ELF-1 (cell line): ENCODE measurements at regions not wholly inside any gene's neighbourhood (a gene's known extent, or its start where the extent isn't known, plus 50 kb on each side); places are given as distances from the start of the nearest gene placed in this dataset.
"Not testable (repeated sequence)": the region's sequence is repeated elsewhere in the genome, so short reads cannot be mapped to it uniquely, and the experiment has no call there.

Experiments used
- DNase-seq: peaks from one replicate; pipeline ENCODE4 v3.0.0-alpha.2; 2016; ENCODE audit warnings: low read depth, low spot score

GRCh38 chr7:19623676-19624075, 85.2 kb downstream of the POLR1F start:
- DNase-seq: no peak

GRCh38 chr7:19621740-19622139, 87.1 kb downstream of the POLR1F start:
- no peak for DNase-seq

DNA sequence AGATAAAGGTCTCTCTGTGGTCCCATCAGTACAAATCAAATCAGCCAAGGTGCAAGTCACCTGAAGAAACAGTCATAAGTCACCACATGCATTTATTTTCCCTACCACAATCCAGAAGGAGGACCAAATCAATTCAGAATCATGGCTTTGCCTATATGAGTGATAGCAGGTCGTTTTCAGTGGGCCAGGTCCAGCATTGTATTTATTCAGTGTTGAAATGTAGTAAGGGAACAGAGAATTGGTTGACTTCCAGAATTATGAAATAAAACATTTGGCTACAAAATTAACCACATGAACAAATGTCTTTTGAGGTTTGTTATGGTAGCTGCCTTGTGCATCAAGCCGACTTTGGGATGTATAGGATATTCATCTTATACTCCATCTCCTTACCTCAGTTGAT, 88.4 kb downstream of the POLR1F start:
- no peak for DNase-seq

- no peak for DNase-seq
Observed at GRCh38 chr7:19619122-19619521, 89.7 kb downstream of the POLR1F start.

- no peak for DNase-seq
Observed at GRCh38 chr7:19617901-19618300, 90.9 kb downstream of the POLR1F start.

DNA sequence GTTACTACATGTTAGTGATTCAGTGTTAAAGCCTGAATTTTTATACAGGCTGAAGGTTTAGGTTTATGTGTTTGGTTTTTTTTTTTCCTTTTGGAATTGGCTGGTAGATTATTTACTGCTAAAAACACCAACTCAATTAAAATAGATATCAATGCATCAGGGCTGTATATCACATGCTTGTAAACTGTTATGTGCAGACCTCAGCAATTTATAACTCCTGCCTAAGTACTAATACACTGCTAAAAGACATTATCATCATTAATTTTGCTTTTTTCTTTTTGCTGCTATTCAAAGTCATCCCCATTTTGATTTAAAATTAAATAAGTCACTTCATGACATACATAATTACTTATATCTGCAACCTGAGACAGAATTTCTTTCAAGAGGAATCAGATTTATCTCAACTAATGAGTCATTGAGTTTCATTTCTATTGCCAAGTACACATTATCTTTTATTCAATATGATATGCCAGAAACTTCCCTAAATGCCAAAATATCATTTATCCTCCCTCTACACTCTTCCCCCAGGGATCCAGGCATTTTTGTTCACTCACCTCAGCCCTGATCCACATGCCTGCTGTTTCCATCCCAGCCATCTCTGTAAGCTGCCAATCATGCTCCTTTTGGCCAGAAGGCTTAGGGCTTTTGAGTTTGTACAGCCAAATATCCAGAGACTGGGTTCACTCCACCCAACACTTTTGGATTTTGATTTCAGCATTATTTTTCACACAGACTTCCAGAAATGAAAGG, 98.5 kb downstream of the POLR1F start:
- DNase-seq: no peak

GRCh38 chr7:19589446-19589845, 119.4 kb downstream of the POLR1F start:
- DNase-seq: no peak

GRCh38 chr7:19587291-19587690, 121.5 kb downstream of the POLR1F start:
- DNase-seq: peak; percentile 4

- no peak for DNase-seq
Observed at GRCh38 chr7:19585761-19586160, 123.1 kb downstream of the POLR1F start.

GRCh38 chr7:19575909-19576557, 132.8 kb downstream of the POLR1F start:
- no peak for DNase-seq

GRCh38 chr7:19574131-19574530, 134.7 kb downstream of the POLR1F start:
- no peak for DNase-seq

DNA sequence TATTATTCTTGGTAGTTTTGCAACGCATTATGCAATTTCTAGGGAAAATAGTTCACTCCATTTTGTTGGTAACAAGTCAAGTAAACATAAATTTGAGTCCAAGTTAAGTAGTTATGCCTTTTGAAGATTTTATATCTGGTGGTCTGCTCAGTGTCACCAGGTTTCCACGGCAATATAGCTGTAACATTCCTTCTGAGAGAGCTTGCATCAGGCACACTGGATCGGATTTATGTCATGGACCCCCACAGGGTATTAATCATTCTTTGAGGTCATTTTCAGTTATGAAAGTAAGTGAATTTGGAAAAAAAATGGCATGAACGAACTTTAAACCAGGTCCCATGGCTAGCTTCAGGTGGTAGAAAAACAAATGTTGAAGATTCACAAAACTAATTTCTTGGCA, 136.3 kb downstream of the POLR1F start:
- DNase-seq: no peak

DNA sequence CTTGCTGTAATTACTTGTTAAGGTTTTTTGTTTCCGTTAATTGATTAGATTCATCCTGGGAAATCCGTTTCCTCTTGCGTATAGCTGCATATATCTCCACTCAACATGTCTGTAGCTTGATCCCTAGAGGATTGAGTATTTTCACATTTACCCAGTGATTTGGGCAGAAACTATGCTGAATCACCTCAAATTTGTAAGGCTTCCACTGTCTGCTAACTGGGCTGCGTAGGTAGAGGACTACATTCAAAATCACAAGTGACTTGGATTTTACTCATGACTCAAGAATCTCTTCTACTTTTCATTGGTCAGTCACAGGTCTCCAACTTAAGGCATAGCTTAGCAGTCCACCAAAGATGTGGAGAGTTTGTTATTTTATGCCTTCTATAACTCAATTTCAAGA, 141.8 kb downstream of the POLR1F start:
- no peak for DNase-seq

GRCh38 chr7:19565602-19566001, 143.2 kb downstream of the POLR1F start:
- DNase-seq: no peak

DNA sequence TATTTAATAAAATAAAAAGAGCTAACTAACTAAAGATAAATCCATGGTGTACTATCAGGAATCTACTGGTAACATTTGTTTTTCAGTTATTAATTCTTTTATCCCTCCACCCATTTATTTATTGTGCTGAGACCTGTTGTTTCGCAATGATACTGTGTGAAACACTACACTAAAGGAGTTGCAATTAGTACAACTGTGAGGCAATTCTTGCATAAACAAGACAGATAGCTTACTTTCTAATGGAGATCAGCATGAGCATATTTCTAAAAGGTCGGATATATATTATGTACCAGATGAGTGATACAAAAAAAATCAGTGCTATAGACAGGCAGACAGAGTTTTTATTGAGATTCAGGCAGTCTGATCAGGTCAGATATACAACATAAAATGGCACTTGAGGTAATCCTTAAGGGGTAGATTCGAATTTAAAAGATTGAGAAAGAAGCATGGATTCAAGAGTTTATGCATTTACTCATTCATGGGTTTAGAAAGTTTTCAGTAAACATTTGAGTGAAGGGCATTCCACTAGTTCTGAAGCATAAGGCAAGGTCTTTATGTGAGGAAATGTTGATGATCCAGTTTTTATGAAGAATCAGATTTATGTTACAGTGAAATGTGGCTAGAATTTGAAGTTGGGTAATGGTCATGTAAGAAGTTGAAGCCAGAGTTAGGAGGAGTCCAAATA, 147.6 kb downstream of the POLR1F start:
- DNase-seq: no peak

GRCh38 chr7:19560111-19560883, 148.5 kb downstream of the POLR1F start:
- no peak for DNase-seq

- no peak for DNase-seq
Observed at GRCh38 chr7:19558527-19558926, 150.3 kb downstream of the POLR1F start.

- DNase-seq: no peak
Observed at GRCh38 chr7:19557726-19558465, 150.9 kb downstream of the POLR1F start.

- no peak for DNase-seq
Observed at GRCh38 chr7:19554581-19554980, 154.3 kb downstream of the POLR1F start.

DNA sequence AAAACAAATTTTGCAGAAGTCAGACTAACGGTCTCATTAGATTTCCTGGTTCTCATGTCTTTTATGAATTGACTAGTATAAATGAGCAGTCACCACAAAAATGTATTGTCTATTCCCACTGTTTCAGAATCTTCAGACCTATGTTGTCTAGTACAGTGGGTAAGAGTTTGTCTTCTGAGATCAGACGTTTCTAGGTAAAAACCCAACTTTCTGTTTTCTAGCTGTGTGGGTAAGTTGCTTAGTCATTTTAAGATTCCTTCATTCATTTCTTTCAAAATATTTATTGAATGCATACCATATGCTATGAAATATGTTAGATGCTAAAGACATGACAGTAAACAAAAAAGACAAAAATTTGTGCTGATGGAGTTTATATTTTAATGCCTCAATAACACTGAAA, 156.3 kb downstream of the POLR1F start:
- no peak for DNase-seq

- DNase-seq: not testable (repeated sequence)
Observed at GRCh38 chr7:19549246-19549645, 159.6 kb downstream of the POLR1F start.
